A673 (cell line): ENCODE measurements at regions not wholly inside any gene's neighbourhood (a gene's known extent, or its start where the extent isn't known, plus 50 kb on each side); places are given as distances from the start of the nearest gene placed in this dataset.

ENCODE experiments used
- BruUV-seq: library from RNA; stranded (reverse); fragments of 400-500 nt; replicated peaks from 2 replicates; lab custom pipeline; 2021; lab: Mats Ljungman, UMichigan
- CTCF ChIA-PET: fragments of 300-600 bp; sonication (Branson Sonifier 250); formaldehyde crosslinking; loops from one replicate; lab custom pipeline; 2022; ENCODE audit warnings: antibody characterized with exemption; lab: Charles Lee
- POLR2A ChIA-PET: fragments of 300-600 bp; sonication (Branson Sonifier 250); formaldehyde crosslinking; loops from one replicate; lab custom pipeline; 2022; ENCODE audit warnings: antibody characterized with exemption; ENCODE audit not compliant: low non-redundant PET; lab: Charles Lee
- DNase-seq: peaks from one replicate; pipeline ENCODE4 v3.0.0-alpha.2; 2015; ENCODE audit warnings: low spot score
- H3K27ac ChIP-seq: fragments of 200-600 bp; sonication (generic); 2 replicates; pipeline ENCODE4 v1.5.1; 2016; ENCODE audit warnings: mixed run types, low read depth, mild to moderate bottlenecking, mixed read lengths, antibody characterized with exemption, low read length; ENCODE audit not compliant: poor library complexity, severe bottlenecking
- H3K27me3 ChIP-seq: fragments of 200-600 bp; sonication (generic); replicated peaks from 2 replicates; pipeline ENCODE4 v1.6.1; 2017; ENCODE audit warnings: mixed run types, low read depth, mild to moderate bottlenecking, mixed read lengths, antibody characterized with exemption, low read length; ENCODE audit not compliant: insufficient read depth, poor library complexity
- H3K36me3 ChIP-seq: fragments of 200-600 bp; sonication (generic); 2 replicates; pipeline ENCODE4 v1.6.1; 2016; ENCODE audit warnings: mixed run types, mild to moderate bottlenecking, mixed read lengths, antibody characterized with exemption, low read length; ENCODE audit not compliant: insufficient read depth, poor library complexity, severe bottlenecking
- H3K4me1 ChIP-seq: fragments of 200-600 bp; sonication (generic); 2 replicates; pipeline ENCODE4 v1.6.1; 2017; ENCODE audit warnings: mixed run types, mild to moderate bottlenecking, mixed read lengths, antibody characterized with exemption, low read length; ENCODE audit not compliant: insufficient read depth, poor library complexity, severe bottlenecking
- H3K4me3 ChIP-seq: fragments of 200-600 bp; sonication (generic); 2 replicates; pipeline ENCODE4 v1.5.1; 2016; ENCODE audit warnings: low read depth, mixed run types, mild to moderate bottlenecking, mixed read lengths, low read length; ENCODE audit not compliant: poor library complexity, severe bottlenecking
- H3K9me3 ChIP-seq: fragments of 200-600 bp; sonication (generic); 2 replicates; pipeline ENCODE4 v1.6.1; 2016; ENCODE audit warnings: mixed run types, low read depth, mild to moderate bottlenecking, mixed read lengths, antibody characterized with exemption, low read length; ENCODE audit not compliant: poor library complexity, severe bottlenecking
- CTCF ChIP-seq: fragments of 300-800, 200-600 bp; sonication (generic); conservative IDR thresholded peaks from 2 replicates; pipeline ENCODE4 v1.5.1; 2017; ENCODE audit warnings: low read depth, mild to moderate bottlenecking, antibody characterized with exemption, low read length, moderate library complexity, mixed read lengths
- EZH2 ChIP-seq: fragments of 200-600 bp; sonication (generic); IDR thresholded peaks from 2 replicates; pipeline ENCODE4 v1.6.1; 2017; ENCODE audit warnings: borderline replicate concordance, low read depth, mild to moderate bottlenecking, mixed read lengths, antibody characterized with exemption, low read length; ENCODE audit not compliant: poor library complexity, severe bottlenecking
- intact Hi-C: fragments of 100-400 bp; cut with micrococcal nuclease; formaldehyde crosslinking; loops from one replicate; pipeline ENCODE4 v1.10.0; 2022; ENCODE audit not compliant: unreplicated experiment

GRCh38 chr6:103791458-103791857, 1068.3 kb downstream of the HACE1 start:
- TF ChIP-seq EZH2: no peak
- no peak for TF ChIP-seq CTCF
- no peak for DNase-seq
- no peak overlapping the region for H3K4me3 ChIP-seq
- BruUV-seq: no TSS peak
- H3K36me3 ChIP-seq: no peaks in the 10 kb centered on the region
- no peaks in the 10 kb centered on the region for H3K27me3 ChIP-seq
- no peak overlapping the region for H3K27ac ChIP-seq
- ChIA-PET POLR2A (no interaction called here), CTCF (no interaction called here)
- H3K9me3 ChIP-seq: no peaks in the 10 kb centered on the region
- H3K4me1 ChIP-seq: no peaks in the 10 kb centered on the region
- intact Hi-C loops: loop anchor here (10.0 kb wide), 1 partner anchor 667 kb away; no protein-coding TSS in a partner anchor

GRCh38 chr6:103784117-103784516, 1075.6 kb downstream of the HACE1 start:
- ChIA-PET POLR2A (no interaction called here), CTCF (no interaction called here)
- TF ChIP-seq CTCF (no peak), EZH2 (no peak)
- peaks cover 26% of the 10 kb centered on the region for H3K4me1 ChIP-seq
- no peaks in the 10 kb centered on the region for H3K36me3 ChIP-seq
- no peak overlapping the region for H3K4me3 ChIP-seq
- H3K9me3 ChIP-seq: no peaks in the 10 kb centered on the region
- H3K27me3 ChIP-seq: no peaks in the 10 kb centered on the region
- no TSS peak for BruUV-seq
- no peak for DNase-seq
- intact Hi-C loops: no loop called here
- H3K27ac ChIP-seq: no peak overlapping the region

GRCh38 chr6:103783329-103783728, 1076.4 kb downstream of the HACE1 start:
- intact Hi-C loops: no loop called here
- no peaks in the 10 kb centered on the region for H3K9me3 ChIP-seq
- ChIA-PET CTCF (no interaction called here), POLR2A (interaction anchor here (0.6 kb wide), 1 partner anchor 414 kb away, joined by 3 read pairs; no protein-coding TSS in a partner anchor)
- H3K4me3 ChIP-seq: no peak overlapping the region
- no peak overlapping the region for H3K27ac ChIP-seq
- no peaks in the 10 kb centered on the region for H3K27me3 ChIP-seq
- H3K36me3 ChIP-seq: no peaks in the 10 kb centered on the region
- H3K4me1 ChIP-seq: peaks cover 26% of the 10 kb centered on the region
- TF ChIP-seq EZH2 (no peak), CTCF (no peak)
- BruUV-seq: no TSS peak
- DNase-seq: peak; percentile 79
